SK-MEL-5 (cell line): ENCODE measurements at regions not wholly inside any gene's neighbourhood (a gene's known extent, or its start where the extent isn't known, plus 50 kb on each side); places are given as distances from the start of the nearest gene placed in this dataset.

Experiments
- DNase-seq: peaks from one replicate; pipeline ENCODE4 v3.0.0-alpha.2; 2016; ENCODE audit warnings: low read depth, low spot score
- in situ Hi-C: cut with HindIII; loops from 2 replicates; pipeline ENCODE4 v1.10.0; 2016; ENCODE audit warnings: low sequenced_read_pairs, high pct_unique_total_duplicates, low pct_unique_long_range_greater_than_20kb

DNA sequence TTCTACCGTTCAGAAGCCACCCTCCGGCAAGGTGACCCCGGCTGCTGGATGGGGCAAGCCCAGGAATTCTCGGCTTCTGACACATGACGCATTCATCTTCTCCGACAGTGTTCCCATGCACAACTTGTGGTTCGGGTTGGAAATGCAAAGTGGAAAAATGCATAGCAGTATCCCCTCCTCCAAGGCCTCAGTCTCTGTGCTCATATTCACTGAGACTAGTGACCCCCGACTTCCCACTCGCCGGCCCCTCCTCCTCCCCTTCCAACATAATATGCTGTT is 70.0 kb upstream of the NTM start:
- in situ Hi-C loops = no loop called here
- DNase-seq = no peak

GRCh38 chr11:131301306-131301705 is 69.1 kb upstream of the NTM start:
- in situ Hi-C loops = no loop called here
- DNase-seq = no peak

DNA sequence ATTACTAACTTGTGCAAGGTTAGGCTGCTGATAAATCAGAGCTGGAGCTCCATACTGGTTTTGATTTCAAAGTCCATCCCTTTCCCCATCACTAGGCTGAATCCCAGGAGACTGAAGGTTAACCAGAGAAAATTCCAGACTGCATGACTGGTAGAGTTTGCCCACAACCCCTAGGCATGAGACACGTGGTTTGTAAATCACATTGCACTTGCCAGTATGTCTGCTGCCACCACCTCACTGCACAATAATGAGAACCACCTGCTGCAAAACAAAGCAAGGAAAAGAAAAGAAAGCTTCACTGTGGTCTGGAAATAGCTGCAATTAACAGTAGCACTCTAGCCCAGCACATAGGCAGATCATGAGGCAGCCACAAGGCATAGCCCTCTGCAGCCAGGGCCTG is 67.6 kb upstream of the NTM start:
- in situ Hi-C loops = no loop called here
- DNase-seq = no peak

GRCh38 chr11:131303611-131304119 is 66.8 kb upstream of the NTM start:
- in situ Hi-C loops = no loop called here
- no peak for DNase-seq

DNA sequence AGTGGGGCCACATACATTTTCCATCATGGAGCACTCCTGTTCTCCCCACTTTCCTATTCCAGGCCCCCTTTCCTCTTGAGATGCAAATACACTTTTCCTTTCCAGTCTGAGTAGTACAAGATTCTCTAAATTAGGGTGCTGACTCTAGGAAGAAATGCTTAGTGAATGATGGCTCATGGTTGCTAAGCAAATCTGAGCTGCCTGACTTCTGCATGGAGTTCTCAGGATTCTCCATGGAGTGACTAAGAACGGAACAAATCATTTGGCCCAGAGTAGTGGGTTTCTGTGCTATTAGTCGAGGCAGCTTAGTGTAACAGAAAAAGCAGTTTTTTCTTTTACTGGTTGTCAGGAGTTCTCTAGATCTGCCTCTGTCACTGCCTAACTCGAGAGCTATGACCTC is 65.4 kb upstream of the NTM start:
- no peak for DNase-seq
- in situ Hi-C loops = no loop called here

GRCh38 chr11:131307506-131307905 is 62.9 kb upstream of the NTM start:
- in situ Hi-C loops = no loop called here
- no peak for DNase-seq

DNA sequence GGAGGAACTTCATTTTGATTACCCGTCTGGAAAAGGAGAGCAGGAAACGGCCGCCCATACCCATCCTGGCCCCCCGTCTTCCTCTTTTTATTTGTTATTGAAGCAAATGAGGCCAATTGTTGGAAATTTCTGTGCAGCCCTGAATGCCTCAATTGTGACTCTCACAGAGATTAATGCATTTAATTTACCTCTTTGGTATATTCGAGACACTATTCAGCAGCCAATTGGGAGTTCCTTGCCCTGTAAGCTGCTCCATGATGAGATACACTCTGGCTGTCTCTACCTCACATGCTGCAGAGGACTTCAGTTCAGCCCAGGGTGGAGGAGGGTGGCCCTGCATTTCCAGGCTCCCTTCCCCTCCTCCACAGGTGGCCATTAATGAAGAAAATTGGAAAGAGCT is 60.6 kb upstream of the NTM start:
- no peak for DNase-seq
- in situ Hi-C loops = no loop called here

DNA sequence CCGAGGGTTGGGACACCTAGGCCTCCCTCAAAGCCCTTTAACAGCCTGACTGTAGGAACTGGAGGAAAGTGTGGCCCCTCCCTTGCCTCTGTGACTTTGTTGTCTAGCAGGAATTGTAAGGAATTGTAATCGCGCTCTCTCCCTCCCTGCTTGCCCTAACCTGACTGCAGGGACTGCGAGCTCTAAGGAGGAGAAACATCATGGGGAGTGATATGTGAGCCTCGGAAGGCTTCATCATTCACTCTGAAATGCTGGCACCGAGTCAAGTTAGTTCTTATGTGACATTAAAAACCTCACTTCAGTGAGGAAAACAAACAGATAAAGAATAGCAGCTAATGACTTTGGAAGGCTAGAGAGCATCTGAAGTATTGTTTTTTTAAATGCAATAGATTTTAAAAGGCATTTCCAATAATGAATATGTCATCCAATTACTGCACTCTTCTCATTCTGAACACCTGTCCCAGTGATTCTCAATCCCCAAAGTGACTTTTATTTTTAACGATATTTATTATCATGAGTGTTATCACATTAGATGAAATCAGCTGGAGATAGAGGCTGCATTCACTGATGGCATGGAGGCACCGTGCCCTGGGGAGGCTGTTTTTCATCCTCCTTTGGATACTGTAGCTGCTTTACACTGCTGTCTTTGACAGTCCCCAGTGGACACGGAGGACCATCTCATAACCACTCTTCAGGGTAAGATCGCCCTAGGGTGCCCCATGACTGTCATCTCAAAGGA is 58.5 kb upstream of the NTM start:
- DNase-seq = no peak
- in situ Hi-C loops = no loop called here
